PC-9 (cell line): ENCODE measurements at regions not wholly inside any gene's neighbourhood (a gene's known extent, or its start where the extent isn't known, plus 50 kb on each side); places are given as distances from the start of the nearest gene placed in this dataset.

Source experiments
- CTCF ChIP-seq: fragments of 200-600 bp; sonication (generic); conservative IDR thresholded peaks from 2 replicates; pipeline ENCODE4 v1.6.1; 2017; ENCODE audit warnings: mixed run types, antibody characterized with exemption, mild to moderate bottlenecking, moderate library complexity
- EZH2 ChIP-seq: fragments of 200-600 bp; sonication (generic); IDR thresholded peaks from 2 replicates; pipeline ENCODE4 v1.8.0; 2017; ENCODE audit warnings: antibody characterized with exemption, low read depth

- TF ChIP-seq CTCF (no peak), EZH2 (no peak)
Observed at GRCh38 chr17:36746381-36747053, 145.1 kb downstream of the MRM1 start.
